Suppressor macrophage treated with lipopolysaccharide for 4 hours (primary cell): ENCODE measurements at regions not wholly inside any gene's neighbourhood (a gene's known extent, or its start where the extent isn't known, plus 50 kb on each side); places are given as distances from the start of the nearest gene placed in this dataset.
A peak's percentile ranks its signal among the peaks of the same experiment; 100 is the strongest.
"Not testable (repeated sequence)": the region's sequence is repeated elsewhere in the genome, so short reads cannot be mapped to it uniquely, and the experiment has no call there.

ENCODE experiments used
- DNase-seq: peaks from one replicate; pipeline ENCODE4 v3.0.0-alpha.2; 2020

DNA sequence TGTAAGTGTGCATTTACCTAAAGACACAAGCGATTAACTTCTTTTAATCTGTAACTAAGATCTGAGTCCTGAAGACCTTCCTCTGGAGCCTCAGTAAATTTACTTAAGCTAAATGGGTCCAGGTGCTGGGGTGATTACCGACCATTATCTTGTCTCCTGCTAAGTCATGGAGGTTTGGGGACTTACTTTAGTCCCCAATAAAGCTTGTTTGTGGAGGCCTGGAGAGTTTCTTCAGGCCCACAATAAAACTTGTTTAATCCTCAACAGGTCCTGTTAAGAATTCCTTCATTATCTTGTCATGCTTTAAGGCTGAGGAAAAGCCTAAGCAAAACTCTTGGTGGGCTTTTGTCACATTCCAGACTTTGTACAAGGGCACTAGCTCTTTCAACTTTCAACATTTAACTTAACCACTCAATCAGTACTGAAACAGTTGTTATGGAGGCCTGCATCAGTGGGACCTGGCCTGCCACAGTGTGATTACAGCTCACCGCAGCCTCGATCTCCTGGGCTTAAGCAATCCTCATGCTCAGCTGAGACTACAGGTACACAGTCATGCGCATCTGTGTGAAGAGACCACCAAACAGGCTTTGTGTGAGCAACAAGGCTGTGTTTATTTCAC is 84.0 kb downstream of the FMO4 start:
- DNase-seq = no peak

DNA sequence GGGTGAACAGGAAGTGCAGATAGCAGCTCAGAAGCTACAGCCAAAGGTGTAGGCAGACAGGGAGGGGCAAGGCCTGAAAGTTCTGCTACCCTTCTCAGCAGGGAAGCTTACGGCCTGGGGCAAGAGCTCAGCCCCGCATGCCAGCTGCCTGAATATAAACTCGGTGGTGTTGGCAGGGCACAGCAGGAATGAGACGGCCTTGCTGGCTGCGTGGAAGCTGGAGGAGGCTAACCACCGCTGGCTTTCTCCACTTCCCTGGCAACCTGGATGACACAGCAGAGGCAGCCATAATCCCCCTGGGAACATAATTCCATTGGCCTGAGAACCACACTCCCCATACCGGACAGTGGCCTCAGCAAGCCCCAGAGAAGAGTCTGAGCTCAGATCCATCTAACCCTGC is 81.9 kb upstream of the PRRC2C start:
- DNase-seq = no peak

DNA sequence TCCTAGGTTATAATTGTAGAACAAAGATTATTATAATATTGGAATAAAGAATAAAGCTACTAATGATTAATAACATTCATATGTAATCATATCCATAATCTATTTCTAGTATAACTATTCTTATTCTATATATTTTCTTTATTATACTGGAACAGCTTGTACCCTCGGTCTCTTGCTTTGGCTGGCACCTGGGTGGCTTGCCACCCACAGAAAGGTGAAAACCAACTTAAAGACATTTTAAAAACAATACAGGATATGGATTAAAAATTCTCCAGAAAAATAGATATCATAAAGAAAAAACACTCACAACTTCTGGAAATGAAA is 80.0 kb upstream of the PRRC2C start:
- DNase-seq = no peak

DNA sequence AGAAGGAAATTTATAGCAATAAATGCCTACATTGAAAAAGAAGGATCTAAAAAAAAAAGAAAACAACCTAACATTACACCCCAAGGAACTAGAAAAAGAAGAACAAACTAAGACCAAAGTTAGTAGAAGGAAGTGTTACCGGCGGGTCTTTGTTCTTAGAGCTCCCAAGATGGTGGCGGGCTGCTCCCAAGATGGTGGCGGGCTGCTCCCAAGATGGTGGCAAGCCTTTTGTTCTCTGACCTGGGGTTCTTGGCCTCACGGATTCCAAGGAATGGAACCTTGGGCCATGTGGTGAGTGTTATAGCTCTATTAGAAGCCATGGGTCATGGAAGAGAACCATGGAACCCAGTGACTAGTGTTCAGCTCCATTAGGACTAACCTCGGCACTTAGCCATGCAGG is 71.8 kb upstream of the PRRC2C start:
- DNase-seq = not testable (repeated sequence)

DNA sequence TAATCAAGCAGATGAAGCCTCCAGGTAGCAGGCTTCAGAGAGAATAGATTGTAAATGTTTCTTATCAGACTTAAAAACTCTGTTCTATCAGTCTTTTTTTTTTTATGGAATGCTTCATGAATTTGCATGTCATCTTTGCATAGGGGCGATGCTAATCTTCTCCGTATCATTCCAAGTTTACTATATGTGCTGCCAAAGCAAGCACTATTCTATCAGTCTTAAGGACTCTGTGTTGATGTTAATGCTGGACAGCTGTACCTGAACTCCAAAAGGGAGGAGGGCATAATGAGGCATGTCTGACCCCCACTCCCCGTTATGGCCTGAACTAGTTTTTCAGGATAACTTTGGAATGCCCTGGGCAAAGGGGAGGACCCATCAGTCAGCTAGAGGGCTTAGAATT is 66.8 kb upstream of the PRRC2C start:
- no peak for DNase-seq

DNA sequence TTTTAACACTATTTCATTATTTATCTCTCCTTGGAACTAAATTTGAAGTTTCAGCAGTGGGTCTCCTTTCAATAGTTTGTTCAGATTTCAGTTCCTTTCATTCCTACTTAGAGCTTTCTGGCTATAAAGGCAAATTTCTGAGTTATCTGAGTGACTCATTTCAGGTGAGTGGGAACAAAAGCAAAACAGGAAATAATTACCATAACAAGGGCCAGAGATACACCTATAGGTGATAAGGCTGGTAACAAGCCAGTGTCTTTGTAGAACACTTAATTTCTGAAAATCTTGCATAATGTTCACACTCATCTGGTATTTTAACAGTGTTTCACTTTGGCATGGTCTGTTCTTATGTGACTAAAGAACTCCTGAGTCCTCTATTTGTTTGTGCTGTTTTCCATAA is 64.5 kb upstream of the PRRC2C start:
- no peak for DNase-seq

DNA sequence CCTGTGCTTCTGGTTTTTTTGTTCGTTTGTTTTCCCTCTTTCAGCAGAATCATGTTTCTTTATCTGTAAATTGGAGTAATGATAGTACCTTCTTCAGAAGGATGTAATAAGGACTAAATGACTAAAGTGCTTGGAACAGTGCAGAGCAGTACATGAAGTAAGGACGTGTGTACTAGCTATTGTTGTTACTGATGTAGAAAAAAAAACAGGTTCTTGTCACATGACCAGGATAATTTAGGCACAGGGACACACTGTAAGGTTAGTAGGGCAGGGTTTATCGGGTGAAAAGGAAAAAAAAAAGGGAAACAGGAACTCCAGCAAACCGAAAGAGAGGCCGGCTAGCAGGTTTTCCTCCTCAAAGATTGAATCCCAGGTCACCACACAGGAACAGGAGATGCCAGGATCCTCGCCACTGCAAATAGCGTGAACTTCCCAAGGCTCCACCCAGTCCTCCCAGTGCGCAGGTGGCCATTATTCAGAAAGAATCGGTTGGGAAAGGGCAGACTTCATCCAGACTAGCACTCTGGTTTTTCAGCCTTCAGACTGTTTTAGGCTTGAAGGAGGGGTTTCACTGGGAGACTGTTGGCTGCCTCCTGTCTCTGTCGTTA is 63.8 kb upstream of the PRRC2C start:
- DNase-seq = no peak

DNA sequence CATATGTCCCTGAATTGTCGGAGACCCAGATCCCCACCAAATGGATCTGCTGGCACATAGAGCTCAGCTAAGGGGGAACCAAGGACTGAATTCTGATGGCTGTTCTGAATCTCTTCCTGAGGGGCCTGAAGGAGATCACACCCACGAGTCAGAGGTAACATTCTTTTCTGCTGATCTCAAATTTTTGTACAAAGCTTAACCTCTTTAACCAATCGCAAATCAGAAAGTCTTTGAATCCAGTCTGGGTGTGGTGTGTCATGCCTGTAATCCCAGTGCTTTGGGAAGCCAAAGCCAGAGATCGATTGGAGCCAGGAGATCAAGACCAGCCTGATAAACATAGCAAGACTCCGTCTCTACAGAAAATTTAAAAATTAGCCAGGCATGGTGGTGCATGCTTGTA is 62.8 kb upstream of the PRRC2C start:
- DNase-seq = no peak

DNA sequence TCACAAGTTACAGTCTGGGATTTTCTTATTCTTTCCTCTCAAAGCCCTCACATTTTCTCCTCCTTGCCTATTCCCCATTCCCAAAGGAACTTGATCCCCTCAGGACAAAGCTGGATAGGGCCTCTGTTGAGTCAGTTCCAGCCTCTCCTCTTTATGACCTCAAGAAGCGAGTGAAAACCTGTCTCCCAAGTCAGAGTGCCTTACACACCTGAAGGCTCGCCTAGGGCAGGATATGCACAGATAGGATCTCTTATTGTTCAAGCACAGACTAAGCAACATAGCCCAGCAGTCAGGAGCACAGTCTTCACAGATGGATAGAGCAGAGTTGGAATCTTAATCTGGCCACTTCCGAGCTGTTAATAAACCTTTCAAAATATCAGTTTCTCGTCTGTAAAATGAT is 60.8 kb upstream of the PRRC2C start:
- no peak for DNase-seq

DNA sequence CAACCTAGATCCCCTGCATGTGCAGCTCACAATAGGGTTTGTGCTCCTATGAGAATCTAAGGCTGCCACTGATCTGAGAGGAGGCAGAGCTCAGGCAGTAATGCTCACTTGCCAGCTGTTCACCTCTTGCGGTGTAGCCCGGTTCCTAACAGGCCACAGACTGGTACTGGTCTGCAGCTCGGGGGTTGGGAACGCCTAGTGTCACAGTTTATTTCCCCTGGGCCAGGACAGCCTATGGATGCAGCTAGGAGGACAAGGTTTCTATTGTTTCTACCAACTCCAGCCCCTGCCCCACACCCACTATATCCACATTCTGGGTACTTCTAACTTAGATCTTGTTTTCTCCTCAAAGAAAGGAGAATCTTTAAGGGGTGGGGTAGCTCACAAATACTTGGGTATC is 58.7 kb upstream of the PRRC2C start:
- no peak for DNase-seq

DNA sequence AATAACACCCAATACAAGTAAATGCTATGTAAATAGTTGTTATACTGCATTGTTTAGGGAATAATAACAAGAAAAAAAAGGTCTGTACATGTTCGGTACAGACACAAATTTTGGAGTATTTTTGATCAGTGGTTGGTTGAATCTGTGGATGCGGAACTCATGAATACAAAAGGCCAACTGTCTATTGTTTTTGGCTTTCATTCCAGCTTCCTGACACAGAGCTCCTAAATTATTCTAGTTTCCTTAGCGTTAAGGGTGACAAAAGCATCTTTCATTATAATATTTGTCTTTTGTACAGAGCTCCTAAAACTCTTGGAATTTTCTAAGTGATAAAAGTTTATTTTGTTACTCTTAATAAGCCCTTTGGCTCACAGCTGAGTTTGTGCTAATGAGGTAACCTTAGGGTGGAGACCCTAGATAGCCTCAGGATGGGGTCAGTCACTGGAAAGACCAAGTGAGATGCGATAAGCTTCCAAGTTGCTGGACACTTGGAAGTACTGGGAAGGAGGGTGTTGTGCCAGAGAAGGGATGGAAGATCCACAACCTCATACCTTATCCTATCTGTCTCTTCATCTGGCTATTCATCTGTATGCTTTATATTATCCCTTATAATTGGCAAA is 57.4 kb upstream of the PRRC2C start:
- no peak for DNase-seq

DNA sequence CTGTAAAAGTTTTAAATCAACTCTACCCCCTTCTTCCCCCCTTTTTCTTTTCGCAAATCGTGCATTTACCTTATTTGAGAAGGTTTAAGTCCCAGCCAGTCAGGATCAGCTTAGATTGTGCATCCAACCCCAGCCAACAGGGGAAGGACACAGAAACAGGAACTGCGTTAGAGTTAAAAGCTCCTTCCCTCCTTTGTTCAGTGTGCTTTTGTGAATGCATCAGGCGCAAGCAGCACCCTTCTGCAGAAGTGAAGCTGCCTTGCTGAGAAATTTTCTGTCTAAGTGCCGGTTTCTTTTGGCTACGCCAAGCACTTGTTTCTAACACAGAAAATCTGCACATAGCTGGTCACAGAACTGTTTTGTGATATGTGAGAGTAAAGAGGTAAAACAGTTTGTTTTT is 56.2 kb upstream of the PRRC2C start:
- no peak for DNase-seq

DNA sequence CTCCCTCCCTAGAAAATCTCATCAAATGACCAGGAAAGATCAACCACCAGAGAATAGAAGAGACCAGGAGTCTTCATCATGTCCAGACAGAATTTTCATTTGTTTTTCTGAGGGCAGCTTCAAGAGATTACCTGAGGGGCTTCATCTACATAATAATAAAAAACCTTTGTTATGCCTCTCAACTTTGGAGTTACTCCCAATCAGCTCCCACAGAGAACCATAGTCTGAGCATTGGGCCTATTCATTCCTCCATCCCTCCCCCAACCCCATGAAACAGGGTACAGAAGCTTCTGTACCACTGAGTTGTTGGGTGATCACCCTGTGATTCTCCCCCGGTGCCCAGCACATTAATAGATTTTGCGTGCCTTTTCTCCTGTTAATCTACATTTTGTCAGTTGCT is 53.3 kb upstream of the PRRC2C start:
- DNase-seq = no peak

DNA sequence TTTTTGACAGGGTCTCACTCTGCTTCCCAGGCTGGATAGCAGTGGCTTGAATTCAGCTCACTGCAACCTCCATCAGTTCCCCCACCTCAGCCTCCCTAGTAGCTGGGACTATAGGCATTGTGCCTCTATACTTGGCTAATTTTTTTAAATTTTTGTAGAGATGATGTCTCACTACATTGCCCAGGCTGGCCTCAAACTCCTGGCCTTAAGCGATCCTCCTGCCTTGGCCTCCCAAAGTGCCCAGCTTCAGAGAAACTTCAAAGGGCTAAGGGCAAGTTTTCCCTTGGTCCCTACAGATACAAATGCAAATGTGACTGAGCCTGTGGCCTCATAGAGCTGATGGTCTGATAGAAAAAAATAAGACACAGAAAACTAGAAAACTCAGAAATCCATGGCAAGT is 52.9 kb upstream of the PRRC2C start:
- DNase-seq = no peak

DNA sequence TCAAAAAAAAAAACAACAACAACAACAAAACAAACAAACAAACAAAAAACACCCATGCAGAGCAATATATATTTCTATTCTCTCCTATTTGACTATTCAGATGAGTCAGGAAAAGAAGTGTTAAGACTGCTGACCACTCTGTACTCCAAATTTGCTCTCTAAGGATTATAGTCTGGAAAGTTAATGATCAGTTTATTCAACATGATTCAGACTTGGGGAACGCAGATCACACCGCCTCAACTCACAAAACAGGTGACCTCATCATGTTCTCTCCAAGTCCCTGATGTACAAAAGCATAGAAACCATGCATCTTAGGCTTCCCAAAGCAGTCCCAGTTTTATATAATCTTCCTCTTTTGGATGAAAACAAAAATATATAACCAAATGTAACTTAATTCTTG is 51.9 kb upstream of the PRRC2C start:
- no peak for DNase-seq

DNA sequence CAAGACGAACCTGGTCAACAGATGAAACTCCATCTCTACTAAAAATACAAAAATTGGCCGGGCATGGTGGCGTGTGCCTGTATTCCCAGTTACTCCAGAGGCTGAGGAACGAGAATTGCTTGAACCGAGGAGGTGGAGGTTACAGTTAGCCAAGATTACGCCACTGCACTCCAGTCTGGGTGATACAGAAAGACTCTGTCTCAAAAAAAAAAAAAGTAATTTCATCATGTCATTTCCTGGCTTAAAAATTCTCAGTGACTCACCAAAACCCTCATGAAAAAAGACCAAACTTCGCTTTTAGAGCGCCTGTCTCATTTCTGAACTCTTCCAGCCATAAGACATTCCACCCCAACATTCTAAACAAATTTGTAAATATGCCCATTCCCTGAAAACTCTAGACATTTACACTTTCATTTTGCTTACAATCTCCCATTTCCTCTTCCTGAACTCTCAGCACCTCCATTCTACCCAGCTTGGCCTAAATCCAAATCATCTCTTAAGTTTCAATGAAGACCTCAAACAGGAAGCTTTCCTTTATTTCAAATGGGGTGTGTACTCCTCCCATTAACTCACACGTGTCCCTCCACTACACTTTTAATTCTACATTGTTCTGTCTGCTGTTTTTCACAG is 50.5 kb upstream of the PRRC2C start:
- peak; percentile 71 for DNase-seq
